ENCODE measurements at regions not wholly inside any gene's neighbourhood (a gene's known extent, or its start where the extent isn't known, plus 50 kb on each side); places are given as distances from the start of the nearest gene placed in this dataset.

DNA sequence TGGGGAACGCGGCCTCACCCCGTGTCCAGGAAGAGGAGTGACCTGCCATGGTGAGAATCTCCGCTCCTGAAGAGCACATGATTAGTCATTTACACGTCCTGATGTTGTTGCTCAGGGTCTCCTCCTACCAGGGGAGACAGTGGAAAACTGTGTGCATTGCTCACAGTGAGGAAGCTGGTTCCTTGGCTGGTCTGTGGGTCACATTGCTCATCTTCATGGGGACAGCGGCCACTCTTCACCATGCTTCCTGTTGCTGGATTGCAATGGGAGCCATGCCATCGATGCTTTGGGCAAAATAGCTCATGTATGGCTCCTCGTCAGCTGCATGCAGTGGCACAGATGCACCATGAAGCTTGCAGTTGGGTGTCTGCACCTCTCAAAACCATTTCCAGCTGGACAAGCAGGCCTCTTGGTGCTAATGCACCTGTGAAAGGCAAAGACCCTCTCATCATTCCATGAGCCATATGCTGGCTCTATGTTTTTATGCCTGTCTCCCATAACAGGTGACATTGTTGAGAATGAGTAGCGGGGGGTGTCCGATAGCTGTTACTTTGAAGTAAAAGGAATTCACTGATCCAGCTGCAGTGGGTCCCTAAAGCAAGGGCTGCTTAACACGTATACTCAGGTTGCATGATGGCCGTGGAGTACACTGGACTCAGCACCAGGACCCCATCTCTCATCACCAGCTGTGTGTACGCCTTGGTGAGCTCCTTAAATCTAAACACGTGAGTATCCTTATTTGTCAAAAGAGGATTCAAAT is 135.0 kb upstream of the ALKAL2 start:
- TF ChIP-seq, protein P1, sequence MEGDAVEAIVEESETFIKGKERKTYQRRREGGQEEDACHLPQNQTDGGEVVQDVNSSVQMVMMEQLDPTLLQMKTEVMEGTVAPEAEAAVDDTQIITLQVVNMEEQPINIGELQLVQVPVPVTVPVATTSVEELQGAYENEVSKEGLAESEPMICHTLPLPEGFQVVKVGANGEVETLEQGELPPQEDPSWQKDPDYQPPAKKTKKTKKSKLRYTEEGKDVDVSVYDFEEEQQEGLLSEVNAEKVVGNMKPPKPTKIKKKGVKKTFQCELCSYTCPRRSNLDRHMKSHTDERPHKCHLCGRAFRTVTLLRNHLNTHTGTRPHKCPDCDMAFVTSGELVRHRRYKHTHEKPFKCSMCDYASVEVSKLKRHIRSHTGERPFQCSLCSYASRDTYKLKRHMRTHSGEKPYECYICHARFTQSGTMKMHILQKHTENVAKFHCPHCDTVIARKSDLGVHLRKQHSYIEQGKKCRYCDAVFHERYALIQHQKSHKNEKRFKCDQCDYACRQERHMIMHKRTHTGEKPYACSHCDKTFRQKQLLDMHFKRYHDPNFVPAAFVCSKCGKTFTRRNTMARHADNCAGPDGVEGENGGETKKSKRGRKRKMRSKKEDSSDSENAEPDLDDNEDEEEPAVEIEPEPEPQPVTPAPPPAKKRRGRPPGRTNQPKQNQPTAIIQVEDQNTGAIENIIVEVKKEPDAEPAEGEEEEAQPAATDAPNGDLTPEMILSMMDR (IDR thresholded peaks at IDR 0.05), result no peak
- TF ChIP-seq EZH2 (IDR thresholded peaks at IDR 0.05), result no peak
